NCI-H1092 treated with DMSO at 0.1 percent for 48 hours (cell line): ENCODE measurements at regions not wholly inside any gene's neighbourhood (a gene's known extent, or its start where the extent isn't known, plus 50 kb on each side); places are given as distances from the start of the nearest gene placed in this dataset.
"Not testable (repeated sequence)": the region's sequence is repeated elsewhere in the genome, so short reads cannot be mapped to it uniquely, and the experiment has no call there.

Experiments used
- DNase-seq: peaks from one replicate; lab custom pipeline; 2025; lab: John Stamatoyannopoulos, UW

DNA sequence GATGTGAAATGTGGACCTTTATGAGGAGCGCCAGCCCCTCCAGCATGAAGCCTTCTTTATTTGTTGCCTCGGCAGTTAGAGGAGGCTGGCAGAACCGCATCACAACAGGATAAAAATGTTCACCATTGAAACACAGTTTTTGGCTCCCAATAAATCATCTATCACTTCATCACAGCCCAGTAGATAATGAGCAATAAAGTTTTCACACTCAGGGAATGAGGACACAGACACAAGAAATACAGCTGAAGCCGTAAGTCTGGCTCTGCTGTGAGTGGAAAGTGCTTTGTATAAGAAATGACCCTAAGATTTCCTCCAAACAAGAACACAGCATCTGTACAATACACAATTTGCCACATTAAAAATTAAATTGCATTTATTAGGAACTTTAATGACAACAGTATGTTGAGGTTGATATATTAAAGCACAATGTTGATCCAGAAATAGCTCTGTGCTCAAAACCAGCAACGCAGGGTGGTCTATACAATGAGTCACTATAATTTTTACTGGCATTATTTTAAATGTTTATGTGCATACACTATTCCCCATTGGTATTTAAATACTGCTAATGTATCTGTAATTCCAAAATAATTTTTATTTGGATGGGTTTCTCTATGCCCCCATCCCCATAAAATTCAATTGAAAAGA is 301.8 kb upstream of the MGMT start:
- no peak for DNase-seq

DNA sequence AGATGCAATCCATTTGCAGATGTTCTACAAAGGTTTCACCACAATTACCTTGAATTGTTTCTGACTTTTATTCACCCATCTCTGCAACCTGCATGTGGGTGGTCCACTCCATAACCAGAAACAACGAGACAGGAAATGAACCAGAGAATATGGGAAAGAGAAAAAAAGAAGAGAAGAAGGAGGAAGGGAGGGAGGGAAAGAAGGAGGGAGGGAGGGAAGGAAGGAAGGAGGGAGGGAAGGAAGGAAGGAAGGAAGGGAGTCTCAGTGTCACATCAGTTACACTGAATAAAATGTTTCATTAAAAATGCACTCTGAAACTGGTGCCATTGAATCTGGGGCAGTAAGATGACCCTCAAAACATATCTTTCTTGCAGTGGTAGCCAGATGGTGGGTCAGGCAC is 301.3 kb upstream of the MGMT start:
- no peak for DNase-seq

DNA sequence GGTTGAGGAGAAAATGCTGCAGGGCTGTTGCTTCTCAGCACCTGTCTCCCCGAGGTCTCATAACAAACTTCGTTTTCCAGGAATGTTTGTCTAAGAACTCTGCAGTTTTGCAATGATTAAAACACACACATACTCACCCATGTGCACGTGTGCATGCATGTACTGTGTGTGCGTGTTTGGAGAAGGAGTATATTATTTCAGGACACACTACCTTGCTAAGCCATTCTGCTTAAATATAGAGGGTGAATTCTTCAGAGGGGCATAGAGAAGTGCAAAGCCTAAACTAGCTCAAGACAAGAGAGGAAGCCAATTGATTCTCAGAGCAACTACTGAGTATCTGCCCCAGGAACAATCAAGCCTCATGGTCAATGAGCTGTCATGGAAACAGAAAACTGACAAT is 298.4 kb upstream of the MGMT start:
- no peak for DNase-seq

DNA sequence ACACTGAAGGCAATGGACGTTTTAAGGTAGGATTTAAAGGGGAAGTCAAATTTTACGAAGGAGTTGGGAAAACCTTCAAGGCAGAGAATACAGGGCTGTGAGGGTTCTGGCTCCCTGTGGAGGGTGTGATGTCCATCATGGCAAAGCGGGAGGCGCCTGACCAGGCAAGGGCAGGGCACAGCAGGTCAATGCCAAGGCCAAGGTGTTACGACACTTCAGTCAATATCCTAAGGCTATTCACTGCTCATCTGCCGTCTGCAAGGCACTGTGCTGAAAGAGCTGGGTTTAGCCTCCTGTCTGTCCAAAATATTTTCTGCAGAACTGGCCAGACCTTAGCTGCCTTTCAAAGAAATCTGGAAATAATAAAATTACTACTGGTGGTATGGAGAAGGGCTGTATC is 297.9 kb upstream of the MGMT start:
- no peak for DNase-seq

DNA sequence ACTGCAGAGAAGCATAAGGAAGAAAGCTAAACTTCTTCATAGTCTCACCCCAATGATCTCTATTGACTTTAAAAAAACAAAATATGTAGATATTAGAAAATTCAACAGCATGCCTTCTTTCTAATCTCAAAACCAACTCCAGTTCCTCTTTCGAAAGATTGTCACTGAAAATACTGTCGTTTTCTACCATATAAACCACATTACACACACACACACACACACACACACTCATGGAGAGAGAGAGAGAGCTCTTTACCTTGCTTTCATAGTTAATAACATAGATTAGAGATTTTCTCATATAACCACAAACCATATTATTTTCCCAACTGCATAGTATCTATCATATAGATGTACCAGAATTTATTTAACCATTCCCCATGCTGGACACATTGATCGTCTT is 296.2 kb upstream of the MGMT start:
- DNase-seq: no peak

DNA sequence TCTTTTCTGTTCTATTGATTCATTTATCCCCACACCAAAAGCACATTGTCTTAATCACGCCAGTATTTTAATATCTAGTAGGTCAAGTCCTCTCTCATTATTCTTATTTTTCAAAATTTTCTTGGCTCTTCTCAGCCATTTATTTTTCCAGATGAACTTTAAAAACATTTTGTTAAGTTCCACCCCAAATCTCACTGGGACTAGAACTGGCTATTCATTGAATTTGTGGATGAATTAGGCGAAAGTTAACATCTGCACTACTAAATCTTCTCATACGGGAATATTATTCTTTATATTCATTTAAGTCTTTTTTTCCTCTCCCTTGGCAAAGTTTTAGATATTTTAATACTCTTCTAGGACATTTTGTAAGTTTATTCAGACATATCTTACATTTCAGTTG is 295.2 kb upstream of the MGMT start:
- no peak for DNase-seq

DNA sequence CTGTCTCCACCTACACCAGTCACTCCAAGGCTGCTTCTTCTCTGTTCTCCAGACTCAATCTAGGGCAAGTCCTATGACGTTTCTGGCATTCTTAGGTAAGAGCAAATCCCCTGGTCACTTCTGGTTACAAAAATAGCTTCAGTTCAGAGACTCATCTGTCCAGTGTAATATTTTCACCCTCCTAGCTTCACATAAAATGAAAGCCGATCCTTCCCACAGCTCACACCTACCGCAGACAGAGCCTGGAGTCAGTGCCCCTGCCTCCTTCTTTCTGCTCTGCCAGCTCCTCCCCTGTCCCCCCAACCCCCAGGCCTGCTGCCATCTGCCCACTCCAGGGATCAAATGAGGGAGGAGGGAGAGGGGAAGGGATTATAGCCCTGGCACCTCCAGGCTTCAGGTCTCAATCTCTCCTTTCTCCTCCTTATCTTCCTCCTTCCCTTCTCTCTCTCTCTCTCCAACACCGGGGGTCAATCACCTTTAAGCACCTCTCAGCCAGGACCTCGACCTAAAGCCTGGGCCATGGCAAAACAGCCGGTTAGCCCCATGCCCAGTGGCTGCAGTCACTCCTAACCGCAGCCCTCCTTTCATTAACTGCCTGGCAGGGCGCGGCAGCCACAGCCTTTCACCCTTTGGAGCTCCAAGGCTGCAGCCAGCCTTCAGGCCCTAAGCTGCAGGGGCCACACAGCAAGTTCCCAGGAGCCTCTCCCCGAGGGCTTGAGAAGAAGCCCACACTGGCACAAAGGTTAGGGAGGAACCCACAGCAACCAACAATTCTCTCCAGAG is 292.6 kb upstream of the MGMT start:
- DNase-seq: no peak

DNA sequence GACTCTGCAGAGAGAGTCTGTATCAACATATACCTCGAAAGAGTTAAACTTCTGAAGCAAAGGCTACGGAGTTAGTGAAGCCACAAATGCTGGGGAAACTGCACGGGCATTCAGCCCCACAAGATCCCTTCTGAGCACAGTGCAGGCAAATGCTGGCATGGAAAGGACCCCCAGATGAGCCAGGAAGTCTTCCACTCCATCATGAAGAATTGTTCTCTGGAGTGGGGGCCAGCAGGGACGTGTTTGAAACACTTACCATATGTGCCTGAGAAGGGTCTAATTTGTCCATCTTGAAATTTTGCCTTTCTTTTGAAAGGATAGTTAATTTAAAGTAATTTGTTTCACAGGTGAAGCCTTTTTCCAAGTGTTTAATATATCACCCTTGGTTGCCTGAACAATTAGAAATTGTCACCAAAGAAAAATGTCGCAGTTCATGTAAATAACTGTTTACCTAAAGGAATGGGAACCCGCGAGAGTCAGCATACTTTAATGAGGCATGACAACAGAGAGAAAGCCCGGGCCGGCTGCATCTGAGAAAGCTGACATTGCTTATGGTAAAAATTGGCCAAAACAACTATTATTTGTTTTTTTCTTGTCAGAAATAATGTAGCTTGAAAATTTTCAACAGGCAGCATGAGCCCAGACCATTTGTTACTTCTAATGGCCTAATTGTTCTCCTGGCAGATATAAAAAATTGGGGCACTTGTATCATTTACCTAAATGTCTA is 287.6 kb upstream of the MGMT start:
- no peak for DNase-seq

DNA sequence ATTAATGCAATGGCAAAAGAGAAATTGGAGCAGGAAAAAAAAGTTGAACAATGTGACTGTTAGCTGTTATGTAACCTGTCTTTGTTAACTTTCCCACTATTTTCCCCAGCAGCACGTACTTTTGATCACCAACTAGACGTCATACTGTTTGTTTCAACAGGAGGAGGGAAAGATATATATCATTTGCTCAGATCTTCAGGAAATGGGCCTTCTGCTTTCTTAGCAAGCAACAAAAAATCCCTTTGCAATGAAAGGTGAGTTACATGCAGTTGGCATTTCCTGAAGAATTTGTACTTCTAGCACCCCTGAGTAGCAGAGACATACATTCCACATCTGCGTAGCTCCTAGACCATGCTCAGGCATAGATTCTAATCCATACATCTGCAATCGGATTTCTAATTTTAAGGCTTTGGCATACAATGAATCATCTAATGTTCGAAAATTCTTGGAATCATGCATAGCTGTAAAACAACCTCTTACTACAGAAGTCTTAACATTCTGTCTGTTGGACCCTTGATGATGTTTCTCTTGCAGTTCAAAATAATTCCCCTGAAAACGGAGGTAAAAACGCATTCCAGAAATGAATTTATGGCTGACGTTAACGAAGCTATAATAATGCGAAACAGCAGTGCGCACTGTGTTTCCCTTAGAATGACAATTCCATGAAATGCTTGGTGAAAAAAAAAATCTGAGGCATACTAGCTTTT is 286.9 kb upstream of the MGMT start:
- DNase-seq: no peak

DNA sequence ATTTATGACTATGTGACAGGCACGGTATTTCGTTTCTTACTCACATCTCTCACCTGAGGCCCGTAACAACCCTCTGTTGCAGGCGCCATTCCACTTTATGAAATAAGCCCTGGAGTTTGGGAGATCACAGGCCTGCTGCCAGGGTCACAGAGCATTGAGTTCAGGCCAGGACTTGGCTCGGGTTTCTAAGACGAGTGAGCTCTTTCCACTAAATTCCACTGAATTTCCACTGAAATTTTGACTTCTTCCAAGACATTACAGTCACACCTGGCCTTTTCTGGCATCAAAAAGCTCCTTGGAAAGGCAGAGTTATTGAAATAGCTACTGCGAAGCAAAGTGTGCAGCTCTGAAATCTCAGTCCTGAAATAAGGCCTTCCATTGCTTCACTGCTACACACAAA is 282.8 kb upstream of the MGMT start:
- DNase-seq: no peak

DNA sequence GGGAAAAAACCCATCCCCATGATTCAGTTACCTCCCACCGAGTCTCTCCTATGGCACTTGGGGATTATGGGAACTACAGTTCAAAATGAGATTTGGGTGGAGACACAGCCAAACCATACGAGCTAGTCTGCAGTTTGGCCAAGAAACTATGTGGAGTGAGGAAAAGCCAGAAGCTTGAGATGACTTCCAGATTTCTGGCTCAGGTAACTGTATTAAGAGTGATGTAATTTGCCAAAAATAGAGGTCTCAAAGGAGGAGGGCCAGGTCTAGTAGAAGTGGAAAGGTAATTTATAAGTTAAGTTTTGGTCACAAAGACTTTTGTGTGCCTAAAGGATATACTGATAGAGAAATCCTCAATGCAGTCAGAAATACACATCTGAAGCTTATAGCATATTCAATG is 279.7 kb upstream of the MGMT start:
- no peak for DNase-seq

DNA sequence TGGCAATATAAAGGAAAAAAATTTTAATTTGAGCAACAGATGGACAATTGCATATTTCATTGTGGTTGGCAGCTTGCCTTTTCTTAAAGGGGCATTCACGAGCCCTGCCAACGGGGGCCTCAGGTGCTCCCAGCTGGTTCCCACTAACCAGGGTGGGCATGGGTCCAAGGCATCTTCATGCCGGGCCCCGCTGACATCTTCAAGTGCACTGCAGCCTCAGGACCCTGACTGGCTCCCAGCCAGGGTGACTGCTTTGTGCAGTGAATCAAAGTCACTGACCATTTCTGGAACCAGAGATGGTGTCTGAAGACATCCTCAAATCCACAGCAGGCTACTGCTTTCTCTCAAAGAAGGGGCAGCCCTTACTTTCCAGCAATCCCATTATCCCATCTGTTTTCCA is 275.2 kb upstream of the MGMT start:
- DNase-seq: no peak

DNA sequence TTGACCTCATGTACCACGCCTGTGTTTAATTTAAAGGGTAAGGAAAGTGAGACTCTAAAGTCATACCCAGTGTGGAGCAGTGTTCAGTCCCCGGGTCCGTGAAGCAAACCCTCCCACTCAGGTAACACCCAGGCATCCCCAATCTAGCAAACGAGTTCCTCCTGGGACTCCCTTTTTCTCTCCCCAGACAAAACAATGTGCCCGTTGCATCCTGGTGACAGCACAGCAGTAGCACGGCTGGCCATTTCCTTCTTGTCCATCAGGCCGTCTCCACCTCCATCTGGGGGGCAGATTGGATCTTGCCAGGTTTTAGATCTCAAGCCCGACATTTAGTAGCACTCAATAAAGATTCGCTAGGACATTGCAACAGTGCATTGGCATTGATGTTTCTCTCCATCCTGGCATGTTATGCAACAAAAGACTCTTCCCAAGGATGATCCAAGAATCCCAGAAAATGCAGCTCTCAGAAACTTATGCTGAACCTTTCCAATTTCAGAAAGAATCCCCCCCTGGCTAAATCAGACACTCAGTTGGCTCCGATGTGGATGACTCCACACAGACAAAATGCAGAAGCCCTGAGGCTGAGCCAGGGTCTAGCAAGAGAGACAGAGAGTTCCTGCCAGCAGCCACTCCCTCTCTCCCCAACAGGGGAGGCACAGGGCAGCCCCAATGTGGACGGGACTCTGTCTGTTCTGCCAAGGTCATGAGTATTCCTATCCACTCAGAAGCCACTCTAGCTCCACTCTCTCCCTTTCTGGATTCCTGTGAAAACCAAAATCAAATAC is 274.5 kb upstream of the MGMT start:
- no peak for DNase-seq

DNA sequence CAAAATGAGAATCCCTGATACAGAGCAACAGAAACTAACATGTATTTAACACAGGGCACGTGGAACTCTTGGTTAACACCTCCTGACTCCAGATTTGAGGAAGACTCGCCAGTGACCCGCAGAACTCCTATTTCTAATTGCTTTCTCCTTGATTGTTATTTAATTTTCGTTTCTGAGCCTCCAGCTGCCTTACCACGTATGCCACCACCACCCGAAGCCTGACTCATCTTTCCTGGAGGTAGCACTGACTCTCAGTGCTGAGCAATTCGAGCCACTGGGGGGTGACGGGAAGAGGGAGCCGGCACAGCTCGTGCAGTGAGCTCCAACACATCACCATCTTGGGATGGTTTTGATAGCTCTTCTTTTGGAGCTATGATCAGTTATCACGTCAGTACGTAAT is 273.9 kb upstream of the MGMT start:
- no peak for DNase-seq

DNA sequence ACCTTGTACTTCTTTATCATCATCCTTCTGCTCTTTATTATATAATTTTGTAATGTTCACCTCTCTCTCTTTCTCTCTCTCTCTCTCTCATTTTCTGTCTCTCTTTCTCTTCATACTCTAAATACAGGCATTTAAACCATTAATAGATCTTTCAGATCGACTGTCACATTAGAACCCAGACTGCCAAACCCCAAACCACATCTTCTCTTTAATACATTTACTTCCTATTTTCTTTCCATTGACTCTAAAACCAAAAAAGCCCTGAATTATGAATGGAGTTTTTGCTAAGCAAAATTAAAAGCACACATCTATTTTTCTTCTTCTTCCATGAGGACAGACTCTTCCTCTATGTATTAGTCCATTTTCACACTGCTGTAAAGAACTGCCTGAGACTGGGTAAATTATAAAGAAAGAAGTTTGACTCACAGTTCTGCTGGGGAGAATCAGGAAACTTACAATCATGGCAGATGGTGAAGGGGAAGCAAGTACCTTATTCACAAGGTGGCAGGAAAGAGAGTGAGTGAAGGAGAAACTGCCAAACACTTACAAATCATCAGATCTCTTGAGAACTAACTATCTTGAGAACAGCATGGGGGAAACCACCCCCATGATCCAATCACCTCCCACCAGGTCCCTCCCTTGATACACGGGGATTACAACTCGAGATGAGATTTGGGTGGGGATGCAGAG is 272.7 kb upstream of the MGMT start:
- no peak for DNase-seq

DNA sequence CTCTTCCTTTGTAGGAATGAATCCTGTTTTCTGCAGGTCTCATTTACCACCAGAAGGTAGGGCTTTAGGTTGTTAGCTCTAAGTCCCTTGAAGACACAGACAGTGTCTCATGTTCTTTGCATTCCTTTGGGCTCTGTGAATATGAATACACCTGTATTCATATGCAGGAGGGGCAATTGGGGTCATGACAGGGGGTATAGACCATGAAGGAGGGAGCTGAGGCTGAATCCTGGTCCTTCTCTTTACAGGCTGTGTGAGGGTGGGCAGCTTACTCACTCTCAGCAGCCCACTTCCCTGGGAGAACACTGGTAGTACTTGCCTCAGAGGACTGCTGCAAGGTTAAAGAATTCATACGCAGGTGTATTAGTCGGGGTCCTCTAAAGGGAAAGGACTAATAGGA is 267.2 kb upstream of the MGMT start:
- no peak for DNase-seq

DNA sequence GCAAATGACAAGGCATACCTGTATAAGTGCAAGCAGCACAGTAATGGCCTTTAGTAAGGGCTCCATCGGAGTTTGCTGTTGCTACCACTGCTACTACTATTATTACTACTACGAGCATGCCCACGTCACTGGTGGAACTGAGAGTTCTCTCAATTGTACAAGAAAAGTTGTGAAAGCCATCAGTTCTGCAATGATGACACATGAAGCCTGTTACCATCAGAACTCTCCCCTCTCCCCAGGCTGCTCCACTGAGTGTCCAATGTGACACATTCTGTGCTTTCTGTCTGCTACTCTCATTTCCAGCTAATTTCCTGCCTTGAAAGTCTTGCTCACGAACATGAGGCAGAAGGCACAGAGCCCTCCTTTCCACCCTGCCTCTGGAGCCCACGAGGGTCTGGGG is 263.2 kb upstream of the MGMT start:
- no peak for DNase-seq

DNA sequence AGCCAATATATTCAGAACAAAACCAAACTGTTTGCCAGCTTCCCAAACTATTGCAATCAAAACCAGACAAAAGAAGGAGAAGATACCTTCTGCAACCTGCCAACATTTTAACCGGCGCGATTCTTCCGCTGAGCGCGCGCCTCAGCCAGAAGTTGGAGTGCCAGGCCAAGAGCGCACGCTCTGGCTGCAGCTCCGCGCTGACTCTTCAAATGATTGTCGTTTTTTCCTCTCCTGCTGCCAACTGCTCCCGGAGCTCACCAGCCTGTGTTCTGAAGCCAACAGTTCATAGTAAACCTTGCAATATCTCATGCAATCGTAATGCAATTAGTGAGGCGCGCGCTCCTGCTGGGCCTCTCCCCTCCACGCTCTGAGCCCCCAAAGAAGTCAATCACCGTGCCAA is 259.7 kb upstream of the MGMT start:
- DNase-seq: no peak

DNA sequence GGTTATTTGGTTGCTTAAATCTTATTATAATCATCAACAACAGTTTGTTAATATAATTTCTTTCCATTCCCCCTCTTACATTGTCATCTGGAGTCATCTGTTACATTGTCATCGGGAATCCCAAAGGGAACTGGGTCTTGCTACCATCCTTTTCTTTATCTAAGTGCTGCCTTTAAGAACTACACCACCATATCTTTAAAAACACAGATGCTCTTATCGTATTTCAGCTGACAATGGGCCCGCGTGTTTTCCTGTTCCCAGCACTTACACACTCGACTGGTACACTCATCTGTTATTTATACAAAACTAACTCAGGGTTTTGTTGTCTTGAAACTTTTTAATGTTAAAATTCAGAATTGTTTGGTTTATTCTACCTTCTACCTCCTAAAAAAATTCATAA is 256.2 kb upstream of the MGMT start:
- no peak for DNase-seq

DNA sequence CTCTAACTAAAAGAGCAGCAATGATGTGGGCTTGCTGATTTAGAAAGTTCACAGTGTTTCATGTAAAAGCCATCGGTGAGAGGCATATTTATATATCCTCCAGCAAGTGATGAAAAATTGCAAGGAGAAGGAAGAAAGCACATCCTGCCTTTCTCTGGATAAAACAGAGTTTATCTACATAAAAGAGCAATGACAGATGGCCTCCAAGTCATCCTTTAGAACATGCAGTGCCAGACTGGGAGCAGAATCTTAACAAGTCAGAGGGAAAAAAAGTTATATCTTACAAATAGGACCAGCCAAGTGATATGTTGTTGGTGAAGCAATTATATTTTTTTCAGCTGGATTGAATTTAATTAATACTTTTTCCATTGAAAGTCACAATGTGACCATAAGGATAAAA is 253.8 kb upstream of the MGMT start:
- no peak for DNase-seq

DNA sequence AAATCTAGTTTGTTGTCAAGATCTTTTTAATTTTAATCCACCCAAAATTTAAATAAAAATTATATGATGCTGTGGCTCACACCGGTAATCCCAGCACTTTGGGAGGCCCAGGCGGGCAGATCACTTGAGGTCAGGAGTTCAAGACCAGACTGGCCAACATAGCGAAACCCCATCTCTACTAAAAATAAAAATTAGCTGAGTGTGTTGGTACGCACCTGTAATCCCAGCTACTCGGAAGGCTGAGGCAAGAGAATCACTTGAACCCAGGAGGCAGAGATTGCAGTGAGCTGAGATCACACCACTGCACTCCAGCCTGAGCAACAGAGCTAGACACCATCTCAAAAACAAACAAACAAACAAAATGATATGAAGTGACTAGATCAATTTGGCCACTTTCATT is 253.0 kb upstream of the MGMT start:
- DNase-seq: not testable (repeated sequence)
